ENCODE measurements at regions not wholly inside any gene's neighbourhood (a gene's known extent, or its start where the extent isn't known, plus 50 kb on each side); places are given as distances from the start of the nearest gene placed in this dataset.

DNA sequence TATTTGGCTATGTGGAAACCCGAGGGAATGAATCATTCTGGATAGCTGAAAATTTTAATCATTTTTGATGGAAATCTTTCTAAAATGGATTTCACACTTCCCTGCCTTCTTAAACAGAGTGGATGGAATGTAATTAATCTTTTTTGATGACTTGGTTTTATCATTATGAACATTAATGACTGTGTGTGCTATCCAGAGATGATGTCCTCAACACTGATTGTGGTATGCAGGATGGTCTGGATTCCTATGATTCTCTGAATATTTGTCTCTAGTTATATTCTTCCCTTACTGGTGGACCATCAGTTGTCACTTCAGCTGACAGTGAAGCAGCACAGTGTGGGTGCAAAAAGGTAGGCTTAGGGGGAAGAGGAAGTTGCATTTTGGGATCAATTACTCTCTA lies 513.5 kb downstream of the LMO4 start:
- TF ChIP-seq POLR2A (IDR thresholded peaks at IDR 0.05; ENCODE audit: low read depth, low read length): no peak
- no peak for TF ChIP-seq POLR2AphosphoS5 (IDR thresholded peaks at IDR 0.05; ENCODE audit: low read depth, low read length)
- TF ChIP-seq TAF1 (IDR thresholded peaks at IDR 0.05; ENCODE audit: low read depth, low read length): no peak
- TF ChIP-seq POU2F2 (IDR thresholded peaks at IDR 0.05; ENCODE audit: low read depth, low read length): no peak
- no peak for TF ChIP-seq SPI1 (IDR thresholded peaks at IDR 0.05; ENCODE audit: low read depth, low read length)
